HG02943 (cell line): ENCODE measurements at regions not wholly inside any gene's neighbourhood (a gene's known extent, or its start where the extent isn't known, plus 50 kb on each side); places are given as distances from the start of the nearest gene placed in this dataset.
A peak's percentile ranks its signal among the peaks of the same experiment; 100 is the strongest.
"Not testable (repeated sequence)": the region's sequence is repeated elsewhere in the genome, so short reads cannot be mapped to it uniquely, and the experiment has no call there.

Experiments used
- ATAC-seq: cut with Tn5 transposase; IDR thresholded peaks from one replicate; pipeline ENCODE4 v1.9.1; 2021; ENCODE audit warnings: mild to moderate bottlenecking, low read depth, moderate library complexity; ENCODE audit not compliant: unreplicated experiment

- no peak for ATAC-seq
Observed at GRCh38 chr6:144423167-144423566, 138.0 kb downstream of the UTRN start.

- no peak for ATAC-seq
Observed at GRCh38 chr6:144429753-144430152, 144.6 kb downstream of the UTRN start.

GRCh38 chr6:144433446-144433845 lies 148.3 kb downstream of the UTRN start:
- ATAC-seq, result not testable (repeated sequence)

- ATAC-seq, result no peak
Observed at GRCh38 chr6:144434308-144434990, 149.3 kb downstream of the UTRN start.

- no peak for ATAC-seq
Observed at GRCh38 chr6:144435602-144436426, 150.7 kb downstream of the UTRN start.

- ATAC-seq, result no peak
Observed at GRCh38 chr6:144437105-144437504, 152.0 kb downstream of the UTRN start.

GRCh38 chr6:144438103-144438502 lies 153.0 kb downstream of the UTRN start:
- ATAC-seq, result no peak

- no peak for ATAC-seq
Observed at GRCh38 chr6:144439016-144439415, 153.9 kb downstream of the UTRN start.

GRCh38 chr6:144441801-144442200 lies 156.7 kb downstream of the UTRN start:
- ATAC-seq, result not testable (repeated sequence)

GRCh38 chr6:144443157-144443556 lies 158.0 kb downstream of the UTRN start:
- no peak for ATAC-seq

GRCh38 chr6:144447472-144447871 lies 162.3 kb downstream of the UTRN start:
- no peak for ATAC-seq

GRCh38 chr6:144449218-144449617 lies 164.1 kb downstream of the UTRN start:
- no peak for ATAC-seq

- ATAC-seq, result no peak
Observed at GRCh38 chr6:144449911-144450597, 164.9 kb downstream of the UTRN start.

- ATAC-seq, result peak; percentile 66
Observed at GRCh38 chr6:144460327-144461095, 175.4 kb downstream of the UTRN start.

- no peak for ATAC-seq
Observed at GRCh38 chr6:144462058-144462457, 176.9 kb downstream of the UTRN start.

- no peak for ATAC-seq
Observed at GRCh38 chr6:144466716-144467115, 181.6 kb downstream of the UTRN start.

- no peak for ATAC-seq
Observed at GRCh38 chr6:144467172-144467762, 182.1 kb downstream of the UTRN start.

- ATAC-seq, result no peak
Observed at GRCh38 chr6:144467921-144468320, 182.8 kb downstream of the UTRN start.

GRCh38 chr6:144468709-144469108 lies 183.6 kb downstream of the UTRN start:
- no peak for ATAC-seq

- no peak for ATAC-seq
Observed at GRCh38 chr6:144469144-144469575, 184.0 kb downstream of the UTRN start.
